HEK293 (cell line): ENCODE measurements at regions not wholly inside any gene's neighbourhood (a gene's known extent, or its start where the extent isn't known, plus 50 kb on each side); places are given as distances from the start of the nearest gene placed in this dataset.

ENCODE experiments used
- CTCF ChIA-PET: fragments of 350-600 bp; formaldehyde crosslinking; extraction: SDS; loops from one replicate; lab custom pipeline; 2021; ENCODE audit warnings: antibody characterized with exemption; lab: Yijun Ruan, JAX
- POLR2A ChIA-PET: fragments of 300-600 bp; formaldehyde crosslinking; extraction: SDS; loops from one replicate; lab custom pipeline; 2020; ENCODE audit warnings: antibody characterized with exemption, inconsistent platforms; lab: Yijun Ruan, JAX
- H3K27ac ChIP-seq: fragments of 200-500 bp; sonication (Bioruptor generic); 2 replicates; pipeline ENCODE4 v1.5.1; 2014; ENCODE audit warnings: low read depth, low read length, control low read depth, inconsistent platforms; ENCODE audit errors: extremely low read depth
- H3K36me3 ChIP-seq, 2 experiments: fragments of 200-500 bp in 1 of 2; sonication (Bioruptor generic) in 1 of 2; 1 replicate in 1 of 2; 2 replicates in 1 of 2; pipeline ENCODE4 v1.5.1; 2014 to 2017; ENCODE audit warnings: inconsistent platforms in 2 of 2, low read length in 2 of 2; ENCODE audit not compliant: control insufficient read depth in 2 of 2, insufficient read depth in 1 of 2
- H3K4me1 ChIP-seq: fragments of 200-500 bp; sonication (Bioruptor generic); 2 replicates; pipeline ENCODE4 v1.5.1; 2014; ENCODE audit warnings: mild to moderate bottlenecking, low read length, inconsistent platforms; ENCODE audit not compliant: control insufficient read depth, insufficient read depth
- H3K4me3 ChIP-seq: 2 replicates; pipeline ENCODE4 v1.5.1; 2011; ENCODE audit warnings: low read depth, mild to moderate bottlenecking, control low read depth, low read length, moderate library complexity
- H3K9me3 ChIP-seq: fragments of 200-500 bp; sonication (Bioruptor generic); 2 replicates; pipeline ENCODE4 v1.5.1; 2014; ENCODE audit warnings: low read depth, low read length, inconsistent platforms; ENCODE audit not compliant: control insufficient read depth, insufficient read depth
- ATF2 ChIP-seq: fragments of 450-650 bp; formaldehyde crosslinking; IDR thresholded peaks from 2 replicates; pipeline ENCODE4 v1.5.1; 2016; ENCODE audit warnings: missing biosample characterization, missing genetic modification characterization, low read depth
- MEIS1 ChIP-seq: sonication (generic); formaldehyde crosslinking; IDR thresholded peaks from 2 replicates; pipeline ENCODE4 v1.8.1; 2022; ENCODE audit warnings: missing genetic modification reagents, mild to moderate bottlenecking, borderline replicate concordance
- PRDM2 ChIP-seq: fragments of 450-650 bp; formaldehyde crosslinking; IDR thresholded peaks from 2 replicates; pipeline ENCODE4 v1.5.1; 2016; ENCODE audit warnings: missing biosample characterization, missing genetic modification characterization, borderline replicate concordance
- PRDM6 ChIP-seq: fragments of 450-650 bp; formaldehyde crosslinking; IDR thresholded peaks from 2 replicates; pipeline ENCODE4 v1.5.1; 2017; ENCODE audit warnings: missing biosample characterization, missing genetic modification characterization
- SP2 ChIP-seq: fragments of 450-650 bp; formaldehyde crosslinking; IDR thresholded peaks from 2 replicates; pipeline ENCODE4 v1.5.1; 2016; ENCODE audit warnings: missing biosample characterization, missing genetic modification characterization
- SP7 ChIP-seq: fragments of 450-650 bp; formaldehyde crosslinking; IDR thresholded peaks from 2 replicates; pipeline ENCODE4 v1.5.1; 2016; ENCODE audit warnings: missing biosample characterization, missing genetic modification characterization
- ZBTB26 ChIP-seq: fragments of 450-650 bp; formaldehyde crosslinking; optimal IDR thresholded peaks from 2 replicates; pipeline ENCODE3; 2016; ENCODE audit warnings: missing biosample characterization, mild to moderate bottlenecking, missing genetic modification characterization
- ZBTB48 ChIP-seq: fragments of 450-650 bp; formaldehyde crosslinking; IDR thresholded peaks from 2 replicates; pipeline ENCODE4 v1.5.1; 2016; ENCODE audit warnings: missing biosample characterization, missing genetic modification characterization
- ZBTB49 ChIP-seq: fragments of 450-650 bp; formaldehyde crosslinking; IDR thresholded peaks from 2 replicates; pipeline ENCODE4 v1.5.1; 2016; ENCODE audit warnings: missing biosample characterization, missing genetic modification characterization, low read depth
- ZFHX2 ChIP-seq: fragments of 450-650 bp; formaldehyde crosslinking; conservative IDR thresholded peaks from 2 replicates; pipeline ENCODE4 v1.5.1; 2016; ENCODE audit warnings: missing biosample characterization, missing genetic modification characterization
- ZIC2 ChIP-seq: fragments of 450-650 bp; formaldehyde crosslinking; IDR thresholded peaks from 2 replicates; pipeline ENCODE4 v1.5.1; 2016; ENCODE audit warnings: missing biosample characterization, missing genetic modification characterization
- ZNF157 ChIP-seq: fragments of 450-650 bp; formaldehyde crosslinking; IDR thresholded peaks from 2 replicates; pipeline ENCODE4 v1.5.1; 2016; ENCODE audit warnings: missing biosample characterization, missing genetic modification characterization
- ZNF174 ChIP-seq: fragments of 450-650 bp; formaldehyde crosslinking; IDR thresholded peaks from 2 replicates; pipeline ENCODE4 v1.5.0; 2017; ENCODE audit warnings: missing biosample characterization, mild to moderate bottlenecking, missing genetic modification characterization
- ZNF24 ChIP-seq: fragments of 450-650 bp; formaldehyde crosslinking; IDR thresholded peaks from 2 replicates; pipeline ENCODE4 v1.5.1; 2016; ENCODE audit warnings: missing biosample characterization, missing genetic modification characterization
- ZNF266 ChIP-seq: fragments of 450-650 bp; formaldehyde crosslinking; IDR thresholded peaks from 2 replicates; pipeline ENCODE4 v1.5.1; 2016; ENCODE audit warnings: missing biosample characterization, missing genetic modification characterization, low read depth
- ZNF341 ChIP-seq: fragments of 450-650 bp; formaldehyde crosslinking; IDR thresholded peaks from 2 replicates; pipeline ENCODE4; 2016; ENCODE audit warnings: low read depth, missing biosample characterization, missing genetic modification characterization
- ZNF423 ChIP-seq: fragments of 450-650 bp; formaldehyde crosslinking; IDR thresholded peaks from 2 replicates; pipeline ENCODE4 v1.5.1; 2016; ENCODE audit warnings: missing biosample characterization, missing genetic modification characterization
- ZNF548 ChIP-seq: fragments of 450-650 bp; formaldehyde crosslinking; IDR thresholded peaks from 2 replicates; pipeline ENCODE4 v1.5.1; 2016; ENCODE audit warnings: missing biosample characterization, missing genetic modification characterization
- ZNF549 ChIP-seq: fragments of 450-650 bp; IDR thresholded peaks from 2 replicates; pipeline ENCODE4 v1.5.1; 2018; ENCODE audit warnings: missing biosample characterization, missing genetic modification characterization, mild to moderate bottlenecking, inconsistent platforms, moderate library complexity
- ZNF561 ChIP-seq: fragments of 450-650 bp; IDR thresholded peaks from 2 replicates; pipeline ENCODE4 v1.5.1; 2018; ENCODE audit warnings: missing biosample characterization, missing genetic modification characterization, borderline replicate concordance
- ZNF624 ChIP-seq: fragments of 450-650 bp; formaldehyde crosslinking; IDR thresholded peaks from 2 replicates; pipeline ENCODE4 v1.5.1; 2017; ENCODE audit warnings: missing biosample characterization, missing genetic modification characterization
- ZNF626 ChIP-seq: fragments of 450-650 bp; sonication (Bioruptor Pico); formaldehyde crosslinking; IDR thresholded peaks from 2 replicates; pipeline ENCODE4 v1.5.1; 2018; ENCODE audit warnings: missing biosample characterization, missing genetic modification characterization, inconsistent platforms

GRCh38 chr18:78666666-78667335 is 312.8 kb upstream of the SALL3 start:
- H3K27ac ChIP-seq: no peak overlapping the region
- CTCF ChIA-PET: interaction anchor here (0.7 kb wide), 1 partner anchor 731 kb away, joined by 3 read pairs; no protein-coding TSS in a partner anchor
- H3K36me3 ChIP-seq: no peaks in the 10 kb centered on the region
- no peaks in the 10 kb centered on the region for H3K9me3 ChIP-seq
- TF ChIP-seq MEIS1 (CRISPR knock-in tag): no peak
- TF ChIP-seq ATF2 (tag by site-specific recombination): no peak
- no peak for TF ChIP-seq ZFHX2 (tag by site-specific recombination)
- no peak for TF ChIP-seq ZNF624 (tag by site-specific recombination)
- no peak for TF ChIP-seq PRDM2
- no peak for TF ChIP-seq ZNF341 (tag by site-specific recombination)
- no peak for TF ChIP-seq ZNF24 (tag by site-specific recombination)
- TF ChIP-seq ZNF561 (tag by site-specific recombination): no peak
- no peak for TF ChIP-seq ZBTB48
- TF ChIP-seq ZNF549 (tag by site-specific recombination): no peak
- TF ChIP-seq ZNF548 (tag by site-specific recombination): no peak
- POLR2A ChIA-PET: no interaction called here
- H3K4me1 ChIP-seq: no peaks in the 10 kb centered on the region
- H3K4me3 ChIP-seq: no peak overlapping the region

GRCh38 chr18:78670778-78671391 is 308.7 kb upstream of the SALL3 start:
- CTCF ChIA-PET: interaction anchor here (0.7 kb wide), 1 partner anchor 44 kb away, joined by 4 read pairs; no protein-coding TSS in a partner anchor
- no peak overlapping the region for H3K4me3 ChIP-seq
- no peaks in the 10 kb centered on the region for H3K9me3 ChIP-seq
- H3K4me1 ChIP-seq: no peaks in the 10 kb centered on the region
- POLR2A ChIA-PET: no interaction called here
- H3K36me3 ChIP-seq: no peaks in the 10 kb centered on the region
- no peak overlapping the region for H3K27ac ChIP-seq
- no peak for TF ChIP-seq ZNF174 (tag by site-specific recombination)
- TF ChIP-seq ZBTB26 (tag by site-specific recombination): no peak
- no peak for TF ChIP-seq ZNF626
- no peak for TF ChIP-seq SP2 (tag by site-specific recombination)
- TF ChIP-seq ZNF266: no peak
- no peak for TF ChIP-seq PRDM6
- no peak for TF ChIP-seq SP7 (tag by site-specific recombination)
- no peak for TF ChIP-seq ZNF157 (tag by site-specific recombination)
- no peak for TF ChIP-seq ZIC2 (tag by site-specific recombination)
- no peak for TF ChIP-seq ZNF423 (tag by site-specific recombination)
- no peak for TF ChIP-seq ZBTB49 (tag by site-specific recombination)
